ENCODE measurements at regions not wholly inside any gene's neighbourhood (a gene's known extent, or its start where the extent isn't known, plus 50 kb on each side); places are given as distances from the start of the nearest gene placed in this dataset.

DNA sequence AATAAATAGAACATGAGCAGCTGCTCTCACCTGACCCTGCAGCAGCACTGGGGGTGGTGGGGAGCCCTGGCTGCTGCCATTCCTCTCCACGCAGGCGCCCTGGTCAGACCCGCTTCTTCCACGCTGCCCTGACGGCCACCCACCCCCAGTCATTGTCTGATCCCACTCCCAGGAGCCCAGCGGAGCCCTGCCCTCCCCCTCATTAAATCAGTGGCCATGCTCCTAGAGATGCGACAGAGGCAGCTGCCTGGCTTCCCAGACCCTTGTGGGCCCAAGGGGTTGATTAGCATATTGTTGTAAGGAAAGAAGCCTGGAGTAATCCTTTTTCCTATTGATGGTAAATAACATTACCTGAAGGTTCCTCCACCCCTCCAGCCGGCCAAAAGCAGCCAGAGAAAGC is 301.5 kb downstream of the RRAGC start:
- peaks cover 11% of the 10 kb centered on the region for H3K27me3 Mint-ChIP-seq (ENCODE audit: unreplicated experiment)
- no peak for DNase-seq (ENCODE audit: extremely low spot score, unreplicated experiment)

DNA sequence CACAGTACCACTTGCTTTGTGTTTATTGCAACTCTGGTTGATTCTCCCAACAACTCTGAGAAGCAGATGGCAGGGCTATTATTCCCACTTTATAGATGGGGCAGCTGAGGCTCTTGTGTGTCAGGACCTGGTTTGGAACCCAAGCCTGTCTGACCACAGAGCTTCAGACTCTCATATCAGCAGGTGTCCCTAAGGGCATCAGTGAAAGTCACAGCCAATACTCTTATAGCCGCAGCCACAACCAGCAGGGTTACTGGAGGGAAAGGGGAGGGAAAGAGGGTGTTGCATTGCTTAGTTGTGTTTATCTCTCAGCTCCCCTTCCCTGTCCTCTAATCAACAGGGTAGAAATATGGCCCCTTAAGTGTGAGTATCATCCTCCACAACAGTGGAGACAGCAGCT is 304.0 kb downstream of the RRAGC start:
- no peaks in the 10 kb centered on the region for H3K4me1 Mint-ChIP-seq (ENCODE audit: unreplicated experiment)
- peaks cover 2% of the 10 kb centered on the region for H3K27me3 Mint-ChIP-seq (ENCODE audit: unreplicated experiment)

More for the DNA sequence above, 301.5 kb downstream of the RRAGC start:
- Mint-ChIP-seq H3K4me3 (ENCODE audit: unreplicated experiment) (no peak overlapping the region), H3K4me1 (ENCODE audit: unreplicated experiment) (no peaks in the 10 kb centered on the region), H3K27ac (ENCODE audit: unreplicated experiment) (no peak overlapping the region), H3K36me3 (ENCODE audit: unreplicated experiment) (no peaks in the 10 kb centered on the region), H3K9me3 (ENCODE audit: unreplicated experiment) (no peaks in the 10 kb centered on the region)
- TF ChIP-seq, protein P1, sequence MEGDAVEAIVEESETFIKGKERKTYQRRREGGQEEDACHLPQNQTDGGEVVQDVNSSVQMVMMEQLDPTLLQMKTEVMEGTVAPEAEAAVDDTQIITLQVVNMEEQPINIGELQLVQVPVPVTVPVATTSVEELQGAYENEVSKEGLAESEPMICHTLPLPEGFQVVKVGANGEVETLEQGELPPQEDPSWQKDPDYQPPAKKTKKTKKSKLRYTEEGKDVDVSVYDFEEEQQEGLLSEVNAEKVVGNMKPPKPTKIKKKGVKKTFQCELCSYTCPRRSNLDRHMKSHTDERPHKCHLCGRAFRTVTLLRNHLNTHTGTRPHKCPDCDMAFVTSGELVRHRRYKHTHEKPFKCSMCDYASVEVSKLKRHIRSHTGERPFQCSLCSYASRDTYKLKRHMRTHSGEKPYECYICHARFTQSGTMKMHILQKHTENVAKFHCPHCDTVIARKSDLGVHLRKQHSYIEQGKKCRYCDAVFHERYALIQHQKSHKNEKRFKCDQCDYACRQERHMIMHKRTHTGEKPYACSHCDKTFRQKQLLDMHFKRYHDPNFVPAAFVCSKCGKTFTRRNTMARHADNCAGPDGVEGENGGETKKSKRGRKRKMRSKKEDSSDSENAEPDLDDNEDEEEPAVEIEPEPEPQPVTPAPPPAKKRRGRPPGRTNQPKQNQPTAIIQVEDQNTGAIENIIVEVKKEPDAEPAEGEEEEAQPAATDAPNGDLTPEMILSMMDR (IDR thresholded peaks at IDR 0.05), result no peak

DNA sequence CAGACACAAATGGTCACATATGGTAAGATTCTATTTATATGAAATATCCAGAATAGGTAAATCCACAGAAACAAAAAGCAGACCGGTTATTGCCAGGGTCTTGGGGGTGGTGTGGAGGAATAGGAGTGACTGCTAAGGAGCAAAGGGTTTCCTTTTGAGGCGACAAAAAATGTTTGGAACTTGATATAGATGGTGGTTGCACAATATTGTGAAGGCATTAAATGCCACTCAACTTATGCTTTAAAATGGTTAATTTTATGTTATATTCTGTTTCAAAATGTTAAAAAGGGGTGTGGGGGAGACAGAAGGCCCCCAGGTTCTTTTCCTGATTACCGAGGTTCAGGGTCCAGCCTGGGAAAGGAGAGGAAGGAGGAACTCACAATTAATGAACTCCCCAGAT is 304.4 kb downstream of the RRAGC start:
- H3K27ac Mint-ChIP-seq (ENCODE audit: unreplicated experiment), result no peak overlapping the region
- H3K4me3 Mint-ChIP-seq (ENCODE audit: unreplicated experiment), result no peak overlapping the region
- H3K4me1 Mint-ChIP-seq (ENCODE audit: unreplicated experiment), result no peaks in the 10 kb centered on the region
- peaks cover 6% of the 10 kb centered on the region for H3K27me3 Mint-ChIP-seq (ENCODE audit: unreplicated experiment)
- TF ChIP-seq, protein P1 (IDR thresholded peaks at IDR 0.05), result no peak
- H3K9me3 Mint-ChIP-seq (ENCODE audit: unreplicated experiment), result no peaks in the 10 kb centered on the region
- no peaks in the 10 kb centered on the region for H3K36me3 Mint-ChIP-seq (ENCODE audit: unreplicated experiment)
- no peak for DNase-seq (ENCODE audit: extremely low spot score, unreplicated experiment)

More for the DNA sequence above, 304.0 kb downstream of the RRAGC start:
- DNase-seq (ENCODE audit: extremely low spot score, unreplicated experiment), result no peak
- Mint-ChIP-seq H3K27ac (ENCODE audit: unreplicated experiment) (no peak overlapping the region), H3K4me3 (ENCODE audit: unreplicated experiment) (no peak overlapping the region), H3K36me3 (ENCODE audit: unreplicated experiment) (no peaks in the 10 kb centered on the region), H3K9me3 (ENCODE audit: unreplicated experiment) (no peaks in the 10 kb centered on the region)
- TF ChIP-seq, protein P1 (IDR thresholded peaks at IDR 0.05), result no peak

DNA sequence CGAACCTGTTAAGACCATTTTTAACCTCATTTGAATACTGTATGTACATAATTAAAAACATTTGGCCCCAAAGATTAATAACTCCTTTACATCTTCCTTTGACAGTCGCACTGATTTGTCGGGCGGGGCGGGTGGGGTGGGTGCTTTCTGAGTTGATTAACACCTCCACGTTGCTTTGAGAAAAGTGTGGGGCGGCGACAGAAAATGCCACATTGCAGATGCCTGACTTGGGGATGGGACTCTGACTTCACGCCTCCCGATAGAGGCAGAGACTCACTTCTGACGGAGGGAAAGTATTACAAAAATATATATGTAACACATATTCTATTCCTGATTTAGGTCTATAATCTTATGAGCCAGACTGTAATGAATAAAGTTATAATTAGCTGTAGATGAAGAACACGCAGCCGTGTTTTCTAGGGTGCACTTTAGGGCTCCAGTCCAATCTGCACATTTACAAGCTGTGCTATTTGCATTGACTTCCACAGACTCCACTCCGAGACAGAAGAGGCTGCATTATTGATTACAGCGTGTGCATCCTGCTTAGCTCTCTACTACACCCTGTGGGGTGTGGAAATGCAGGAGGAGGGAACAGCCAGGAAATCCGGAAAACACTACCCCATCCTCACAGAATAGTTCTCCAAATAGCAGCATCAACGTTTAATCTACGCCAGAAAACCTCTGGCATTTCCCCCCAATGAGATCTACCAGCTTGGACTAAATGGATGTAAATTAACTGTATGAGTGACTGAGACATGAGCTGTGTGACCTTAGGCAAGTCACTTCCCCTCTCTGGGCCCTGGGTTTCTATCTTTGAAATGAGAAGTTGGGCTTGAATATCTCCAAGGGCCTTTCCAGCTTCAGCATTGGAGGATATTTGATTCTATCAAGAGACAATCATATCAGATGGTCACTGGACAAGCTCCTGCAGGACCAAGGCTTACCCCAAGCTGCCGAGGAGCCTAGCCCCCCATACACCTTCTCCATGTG is 308.0 kb downstream of the RRAGC start:
- H3K36me3 Mint-ChIP-seq (ENCODE audit: unreplicated experiment), result no peaks in the 10 kb centered on the region
- no peaks in the 10 kb centered on the region for H3K4me1 Mint-ChIP-seq (ENCODE audit: unreplicated experiment)
- no peak overlapping the region for H3K27ac Mint-ChIP-seq (ENCODE audit: unreplicated experiment)
- peaks cover 23% of the 10 kb centered on the region for H3K27me3 Mint-ChIP-seq (ENCODE audit: unreplicated experiment)
- H3K9me3 Mint-ChIP-seq (ENCODE audit: unreplicated experiment), result no peaks in the 10 kb centered on the region
- TF ChIP-seq, protein P1 (IDR thresholded peaks at IDR 0.05), result no peak
- no peak overlapping the region for H3K4me3 Mint-ChIP-seq (ENCODE audit: unreplicated experiment)
- DNase-seq (ENCODE audit: extremely low spot score, unreplicated experiment), result no peak

DNA sequence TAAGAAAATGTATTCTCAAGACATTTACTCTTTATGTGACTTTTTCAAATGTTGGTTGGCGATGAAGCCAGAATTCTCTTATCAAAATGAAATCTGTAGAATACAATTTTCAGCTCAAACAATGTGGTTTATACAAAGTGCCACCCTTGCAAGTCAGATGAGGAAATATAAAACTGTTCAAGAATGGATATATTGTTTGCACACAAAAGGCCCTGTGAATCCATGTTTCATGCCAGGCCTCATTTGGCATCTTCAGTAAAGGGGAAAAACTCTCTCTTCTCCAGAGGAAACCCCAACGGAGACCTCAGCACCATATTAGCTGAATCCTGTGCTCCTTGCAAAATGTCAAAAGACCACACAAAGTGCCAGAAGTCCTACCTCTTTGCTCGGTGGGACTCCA is 310.4 kb downstream of the RRAGC start:
- DNase-seq (ENCODE audit: extremely low spot score, unreplicated experiment), result no peak
- Mint-ChIP-seq H3K27me3 (ENCODE audit: unreplicated experiment) (peaks cover 29% of the 10 kb centered on the region), H3K9me3 (ENCODE audit: unreplicated experiment) (no peaks in the 10 kb centered on the region), H3K27ac (ENCODE audit: unreplicated experiment) (no peak overlapping the region), H3K4me3 (ENCODE audit: unreplicated experiment) (no peak overlapping the region), H3K36me3 (ENCODE audit: unreplicated experiment) (no peaks in the 10 kb centered on the region), H3K4me1 (ENCODE audit: unreplicated experiment) (no peaks in the 10 kb centered on the region)
- TF ChIP-seq, protein P1 (IDR thresholded peaks at IDR 0.05), result no peak

Measured in osteocyte (in vitro differentiated cells).